Activated naive CD4-positive, alpha-beta T cell treated with Interleukin-2 at 50 U/mL for 16 hours (primary cell): ENCODE measurements at regions not wholly inside any gene's neighbourhood (a gene's known extent, or its start where the extent isn't known, plus 50 kb on each side); places are given as distances from the start of the nearest gene placed in this dataset.

ENCODE experiments used
- DNase-seq: peaks from one replicate; pipeline ENCODE4 v3.0.0-alpha.2; 2020

- DNase-seq = no peak
These were observed 295.0 kb downstream of the CDCA7 start for GRCh38 chr2:173649527-173650219.

GRCh38 chr2:173651891-173652290 lies 297.2 kb downstream of the CDCA7 start:
- DNase-seq = no peak

- no peak for DNase-seq
These were observed 297.6 kb downstream of the CDCA7 start for GRCh38 chr2:173652311-173652710.

GRCh38 chr2:173652767-173653431 lies 298.2 kb downstream of the CDCA7 start:
- no peak for DNase-seq

GRCh38 chr2:173653432-173653805 lies 298.7 kb downstream of the CDCA7 start:
- DNase-seq = no peak

- DNase-seq = no peak
These were observed 299.7 kb downstream of the CDCA7 start for GRCh38 chr2:173654161-173654895.

GRCh38 chr2:173654896-173655265 lies 300.2 kb downstream of the CDCA7 start:
- no peak for DNase-seq

- no peak for DNase-seq
These were observed 301.4 kb downstream of the CDCA7 start for GRCh38 chr2:173656086-173656485.

GRCh38 chr2:173657996-173658717 lies 303.5 kb downstream of the CDCA7 start:
- no peak for DNase-seq

GRCh38 chr2:173658946-173659371 lies 304.3 kb downstream of the CDCA7 start:
- no peak for DNase-seq

- no peak for DNase-seq
These were observed 304.8 kb downstream of the CDCA7 start for GRCh38 chr2:173659509-173659908.

GRCh38 chr2:173661586-173661985 lies 303.6 kb downstream of the SP3 start:
- DNase-seq = no peak

GRCh38 chr2:173663353-173663752 lies 301.8 kb downstream of the SP3 start:
- no peak for DNase-seq

GRCh38 chr2:173663835-173664512 lies 301.2 kb downstream of the SP3 start:
- DNase-seq = no peak

GRCh38 chr2:173664513-173664910 lies 300.7 kb downstream of the SP3 start:
- DNase-seq = no peak

- DNase-seq = no peak
These were observed 298.8 kb downstream of the SP3 start for GRCh38 chr2:173666171-173666888.

GRCh38 chr2:173667014-173667413 lies 298.2 kb downstream of the SP3 start:
- no peak for DNase-seq

GRCh38 chr2:173667415-173667814 lies 297.8 kb downstream of the SP3 start:
- DNase-seq = no peak

- no peak for DNase-seq
These were observed 295.8 kb downstream of the SP3 start for GRCh38 chr2:173669271-173669853.

- no peak for DNase-seq
These were observed 295.3 kb downstream of the SP3 start for GRCh38 chr2:173669888-173670287.

GRCh38 chr2:173672573-173673340 lies 292.4 kb downstream of the SP3 start:
- no peak for DNase-seq
